GM21515 (cell line): ENCODE measurements at regions not wholly inside any gene's neighbourhood (a gene's known extent, or its start where the extent isn't known, plus 50 kb on each side); places are given as distances from the start of the nearest gene placed in this dataset.

Experiments
- ATAC-seq: cut with Tn5 transposase; IDR thresholded peaks from one replicate; pipeline ENCODE4 v1.9.1; 2021; ENCODE audit not compliant: unreplicated experiment

DNA sequence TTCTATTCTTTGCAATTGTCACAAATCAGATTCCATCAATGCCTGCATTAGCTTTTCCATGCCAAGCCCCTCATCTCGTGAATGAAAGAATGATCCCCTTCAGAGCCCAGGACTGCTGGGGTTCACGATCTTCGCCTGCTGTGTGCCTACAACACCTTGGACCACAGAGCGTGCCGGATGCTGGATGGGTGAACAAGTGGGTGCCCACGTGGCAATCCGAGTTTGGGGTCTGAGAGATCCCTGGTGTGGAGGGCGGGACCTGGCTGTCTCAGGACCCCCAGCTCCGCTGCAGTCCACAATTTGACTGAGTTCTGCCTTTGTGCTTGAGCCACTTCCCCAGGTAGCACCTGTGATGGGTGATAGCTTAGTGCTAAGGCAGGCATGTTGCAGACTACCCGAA lies 317.0 kb downstream of the GALR1 start:
- no peak for ATAC-seq

DNA sequence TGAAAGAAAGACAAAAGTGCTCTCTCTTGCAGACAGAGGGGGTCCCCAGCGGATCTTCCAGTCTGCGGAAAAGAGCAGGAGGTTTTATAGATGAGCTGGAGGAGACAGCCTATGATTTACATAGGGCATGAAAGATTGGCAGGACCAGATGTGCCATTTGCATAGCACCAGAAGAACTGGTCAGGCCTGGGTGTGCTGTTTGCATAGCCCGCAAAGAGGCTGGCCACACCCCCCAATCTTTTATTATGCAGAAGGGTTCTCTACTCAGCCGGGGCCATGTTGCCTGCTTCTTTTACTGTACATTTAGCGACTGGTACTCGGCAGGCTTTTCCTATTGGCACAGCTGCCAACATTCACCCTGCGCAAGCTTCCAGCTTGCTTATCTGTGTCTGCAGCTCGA lies 317.6 kb downstream of the GALR1 start:
- ATAC-seq: no peak

DNA sequence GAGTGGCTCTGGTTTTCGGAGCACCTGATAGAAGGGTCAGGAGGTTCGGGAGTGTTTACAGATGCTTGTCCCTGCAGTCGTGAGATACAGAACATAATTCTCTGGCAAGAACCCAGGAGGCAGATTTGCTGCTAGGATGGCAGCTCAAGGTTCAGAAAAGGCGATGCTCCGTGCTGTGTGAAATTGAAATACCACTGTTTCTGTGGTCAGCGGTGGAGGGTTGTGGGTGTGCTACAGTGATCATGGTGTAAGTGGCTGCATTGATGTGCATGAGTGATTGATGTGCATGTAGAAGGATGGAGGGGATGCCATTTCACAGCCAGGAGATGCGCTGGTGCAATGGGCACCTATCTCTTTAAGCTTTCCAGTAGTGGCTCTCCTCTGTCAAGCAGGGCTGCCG lies 322.1 kb downstream of the GALR1 start:
- ATAC-seq: no peak

DNA sequence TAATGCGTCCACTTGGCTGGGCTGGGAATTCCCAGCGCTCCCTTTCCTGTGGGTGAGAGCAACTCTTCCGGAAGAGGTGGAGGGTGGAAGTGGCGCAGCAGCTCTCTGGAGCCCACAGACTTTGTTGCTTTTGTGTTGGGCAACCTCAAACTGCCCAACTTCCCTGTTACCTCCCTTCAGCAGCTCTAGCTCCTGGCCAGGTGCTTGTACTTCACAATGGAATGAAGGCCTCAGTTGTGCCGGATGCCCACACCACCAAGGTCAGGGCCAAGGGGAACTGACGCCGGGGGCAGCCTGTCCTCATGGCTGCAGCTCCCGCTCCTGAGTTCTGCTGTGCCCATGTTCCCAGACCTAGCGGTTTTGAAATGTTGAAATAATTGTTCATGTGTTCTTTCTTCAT lies 322.9 kb downstream of the GALR1 start:
- no peak for ATAC-seq

DNA sequence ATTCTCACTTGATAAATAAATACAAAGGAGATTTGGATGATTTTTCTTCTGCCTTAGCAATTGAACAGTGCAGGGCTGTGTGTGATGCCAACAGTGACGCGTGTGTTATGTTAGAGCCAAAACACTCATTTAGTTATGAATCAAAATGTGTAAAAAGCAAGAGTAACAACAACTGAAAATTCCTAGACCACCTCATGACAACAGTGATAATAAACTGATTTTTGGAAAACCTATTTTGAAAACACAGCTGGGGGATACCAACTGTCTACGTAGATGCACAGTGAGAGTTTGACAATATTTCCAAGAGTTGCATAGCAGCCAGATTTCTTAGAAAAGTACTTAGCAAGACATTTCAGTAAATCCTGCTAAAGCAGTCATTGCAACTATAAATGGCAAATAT lies 323.9 kb downstream of the GALR1 start:
- no peak for ATAC-seq

DNA sequence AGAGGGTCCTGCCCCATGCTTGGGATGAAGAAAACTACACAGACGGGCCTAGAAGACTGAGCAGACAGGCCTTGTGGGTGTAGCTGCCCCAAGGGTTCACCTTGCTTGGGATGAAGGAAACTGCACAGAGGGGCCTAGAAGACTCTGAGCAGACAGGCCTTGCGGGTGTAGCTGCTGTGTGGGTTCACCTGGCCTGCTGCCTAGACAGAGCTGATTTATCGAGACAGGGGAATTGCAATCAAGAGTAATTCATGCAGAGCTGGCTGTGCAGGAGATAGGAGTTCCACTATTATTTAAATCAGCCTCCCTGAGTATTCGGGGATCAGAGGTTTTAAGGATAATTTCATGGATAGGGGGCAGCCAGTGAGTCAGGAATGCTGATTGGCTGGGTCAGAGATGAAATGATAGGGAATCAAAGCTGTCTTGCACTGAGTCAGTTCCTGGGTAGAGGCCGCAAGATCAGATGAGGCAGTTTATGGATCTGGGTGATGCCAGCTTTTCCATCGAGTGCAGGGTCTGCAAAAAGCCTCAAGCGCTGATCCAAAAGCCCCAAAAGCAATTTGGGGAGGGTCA lies 341.4 kb downstream of the GALR1 start:
- no peak for ATAC-seq

DNA sequence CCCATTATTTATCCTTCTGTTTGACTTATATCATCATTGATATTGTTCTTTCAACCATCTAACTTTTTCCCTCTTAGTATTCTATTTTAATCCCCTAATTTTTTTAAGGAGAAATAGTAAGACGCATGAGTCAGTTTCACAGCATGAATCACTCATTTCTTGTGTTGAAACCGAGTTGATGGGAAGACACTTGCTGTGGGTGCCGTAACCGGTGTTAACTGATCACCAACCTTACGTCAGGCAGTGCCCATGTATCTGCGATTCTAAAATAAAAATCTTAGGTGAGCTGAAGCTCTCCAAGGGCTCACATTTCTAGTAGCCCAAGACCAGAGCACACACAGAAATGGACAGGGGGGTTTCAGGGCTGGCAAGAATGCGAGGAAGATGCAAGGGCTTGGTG lies 348.1 kb downstream of the GALR1 start:
- ATAC-seq: no peak

DNA sequence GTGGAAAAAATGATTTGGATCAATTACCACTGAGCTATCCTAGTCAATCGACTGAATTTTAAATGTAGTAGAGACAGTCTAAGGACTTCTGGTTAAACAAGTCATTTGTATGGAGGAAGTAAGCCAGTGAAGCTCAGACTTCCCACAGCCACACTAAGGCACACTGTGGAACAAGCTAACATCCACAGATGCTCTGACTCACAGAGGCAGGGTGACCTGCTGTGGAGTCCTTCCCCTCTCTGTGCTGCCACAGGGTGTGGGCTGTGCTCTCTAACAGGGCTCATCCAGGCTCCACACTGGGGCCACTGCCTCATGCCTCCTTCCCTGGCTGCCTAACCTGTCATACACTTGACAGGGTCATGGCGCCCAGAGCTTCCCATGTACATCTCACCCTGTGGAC lies 351.0 kb downstream of the GALR1 start:
- ATAC-seq: no peak

DNA sequence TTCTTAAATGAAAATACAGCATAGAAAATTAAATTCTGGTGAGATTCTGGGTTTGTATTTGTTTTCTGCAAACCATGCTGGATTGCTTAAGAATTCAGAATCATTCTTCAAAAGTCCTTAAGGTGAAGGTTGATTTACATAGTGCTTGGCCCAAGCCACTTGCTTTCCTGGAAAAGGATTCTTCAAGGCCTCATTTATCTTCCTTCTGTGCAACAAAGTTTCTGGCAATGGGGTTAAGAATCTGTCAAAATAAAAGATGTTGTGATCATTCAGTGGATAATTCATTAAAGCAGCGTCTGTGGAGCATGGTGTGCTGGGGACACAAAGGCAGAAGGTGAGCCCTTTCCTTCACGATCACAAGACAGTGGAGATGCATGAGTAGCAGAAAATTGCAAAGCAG lies 351.9 kb downstream of the GALR1 start:
- no peak for ATAC-seq

DNA sequence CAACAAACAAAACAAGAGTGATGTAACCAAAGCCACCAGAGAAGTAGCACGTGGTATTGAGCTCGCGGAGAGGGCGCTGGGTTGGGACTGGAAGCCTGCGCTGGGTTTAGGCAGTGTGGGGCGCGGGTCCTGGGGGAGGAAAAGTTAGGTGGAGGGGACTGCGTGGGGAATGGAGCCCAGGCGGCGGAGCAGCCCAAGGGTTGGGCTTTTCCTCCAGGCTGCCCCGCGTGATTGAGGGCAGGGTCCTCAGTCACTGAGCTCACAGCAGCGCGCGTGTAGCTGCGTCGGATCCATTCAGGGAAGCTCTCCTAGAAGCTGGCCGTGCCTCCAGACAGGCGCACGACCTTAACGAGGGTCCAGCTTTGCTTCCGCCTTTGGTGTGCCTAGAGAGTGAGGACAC lies 357.4 kb downstream of the GALR1 start:
- no peak for ATAC-seq

DNA sequence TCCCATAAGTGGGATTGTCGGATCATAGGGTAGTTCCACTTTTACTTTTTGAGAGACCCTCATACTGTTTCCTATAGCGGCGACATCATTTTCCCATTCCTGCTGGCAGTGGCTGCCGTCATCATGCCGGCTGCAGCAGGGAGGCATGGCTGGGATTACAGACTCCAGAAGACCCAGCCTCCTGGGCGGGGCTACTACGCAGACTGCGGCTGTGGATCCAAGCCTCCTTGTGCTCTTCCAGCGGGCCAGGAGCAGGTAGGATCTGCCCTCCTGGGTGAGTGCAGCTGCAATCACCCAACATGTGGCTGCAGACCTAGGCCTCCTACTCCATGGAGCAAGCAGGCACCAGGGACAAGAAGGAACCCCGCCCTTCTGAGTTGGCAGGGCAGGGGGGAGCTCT lies 359.2 kb downstream of the GALR1 start:
- ATAC-seq: no peak

DNA sequence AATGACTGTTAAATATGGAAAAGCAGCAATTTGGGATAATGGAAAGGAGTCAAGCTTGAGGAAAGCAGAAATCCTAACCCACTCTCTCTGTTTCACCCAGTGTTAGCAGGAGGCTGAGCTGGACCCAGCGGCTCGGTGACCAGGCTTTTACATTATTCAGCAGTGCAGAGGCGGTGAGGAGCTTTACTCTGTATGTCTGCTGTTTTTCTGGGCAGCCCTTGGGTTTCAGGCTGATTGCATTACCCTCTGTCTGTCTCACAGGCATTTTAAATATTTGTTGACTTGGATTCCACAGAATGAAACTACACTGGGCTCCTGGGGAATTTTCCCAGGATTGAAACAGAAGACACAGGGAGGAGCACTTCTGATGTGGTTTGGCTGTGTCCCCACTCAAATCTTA lies 368.0 kb downstream of the GALR1 start:
- ATAC-seq: no peak

DNA sequence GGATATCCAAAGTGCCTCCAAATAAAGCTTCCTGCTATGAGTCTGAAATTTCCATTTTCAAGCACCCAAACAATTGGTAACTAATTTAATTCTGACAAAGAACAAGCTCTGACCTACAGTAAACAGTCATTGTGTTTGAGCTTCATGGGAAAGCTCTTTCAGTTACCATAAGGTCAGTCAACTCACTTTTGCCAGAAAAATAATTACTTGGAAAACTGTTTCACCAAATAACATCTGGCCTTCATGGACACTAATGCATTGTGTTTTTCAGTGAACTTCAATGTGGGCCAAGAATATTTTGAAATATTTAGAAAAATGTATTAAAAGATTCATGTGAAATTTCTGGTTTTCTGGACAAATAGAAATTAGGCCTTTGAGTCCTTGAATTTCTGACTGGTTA lies 369.9 kb downstream of the GALR1 start:
- ATAC-seq: no peak

DNA sequence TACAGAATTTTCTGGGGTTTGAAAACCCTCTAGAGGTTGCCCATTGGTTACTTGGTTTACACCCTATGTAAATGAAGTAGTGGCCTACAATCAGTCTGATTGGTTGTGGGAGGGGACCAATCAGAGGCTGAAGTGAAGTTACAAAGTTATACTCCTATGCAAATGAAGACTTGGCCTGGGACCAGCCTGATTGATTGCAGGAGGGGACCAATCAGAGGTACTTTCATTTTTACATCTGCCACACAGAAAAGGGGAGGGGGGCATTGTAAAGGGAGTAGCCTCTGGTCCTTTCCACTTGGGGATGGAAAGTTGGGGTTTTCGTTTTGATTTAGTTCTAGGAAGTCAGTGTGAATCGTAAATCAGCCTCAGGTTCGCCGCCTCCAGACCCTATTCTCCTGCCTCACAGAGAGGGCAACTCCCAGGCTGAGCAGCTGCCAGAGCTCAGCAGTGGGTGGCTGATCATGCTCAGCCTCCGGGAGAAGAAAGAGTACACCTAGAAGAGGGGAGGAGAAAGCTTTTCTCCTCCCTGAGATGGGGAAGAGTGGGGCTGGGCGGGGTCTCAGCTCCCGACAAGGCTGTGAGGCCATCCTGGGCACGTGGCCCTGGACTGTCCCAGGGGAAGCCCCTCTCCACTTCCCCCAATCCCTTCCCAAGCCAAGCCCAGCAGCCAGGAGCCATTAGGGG lies 372.5 kb downstream of the GALR1 start:
- no peak for ATAC-seq

DNA sequence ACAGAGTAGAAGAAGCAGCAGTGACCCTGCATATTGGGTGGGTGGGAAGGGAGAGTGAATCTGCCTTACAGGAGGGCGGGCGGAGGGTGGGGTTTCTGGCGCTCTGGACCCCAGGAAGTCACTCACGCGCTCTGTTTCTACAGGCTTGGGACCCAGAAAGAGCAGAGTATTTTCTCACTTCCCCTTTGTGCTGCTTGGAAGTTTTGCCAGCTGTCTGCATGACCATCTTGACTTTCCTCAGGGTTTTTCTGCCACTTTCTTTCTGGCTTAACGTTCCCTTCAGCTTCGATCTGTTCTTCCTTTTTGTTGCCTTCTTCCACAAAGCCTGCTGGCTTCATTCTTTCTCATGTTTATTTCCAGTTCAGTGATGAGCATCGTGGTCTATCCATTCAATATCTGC lies 383.1 kb downstream of the GALR1 start:
- peak; percentile 73 for ATAC-seq

DNA sequence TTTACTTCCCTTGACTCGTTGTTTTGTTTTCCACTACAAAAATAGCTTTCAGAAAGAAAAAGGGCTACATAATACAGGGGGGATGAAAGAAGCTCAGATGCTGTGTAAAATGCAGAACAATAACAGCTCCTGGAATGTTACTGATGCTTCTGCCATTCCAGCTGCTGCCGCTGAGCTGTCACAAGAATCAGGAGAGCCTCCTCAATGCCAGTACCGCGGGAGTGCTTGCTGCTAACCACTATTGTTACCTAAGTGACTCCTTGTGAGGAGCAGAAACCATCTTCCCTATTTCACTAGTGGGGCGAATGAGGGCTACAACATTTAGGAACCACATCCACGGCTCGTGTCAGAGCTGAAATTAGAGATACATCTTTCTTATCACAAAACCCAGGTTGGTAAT lies 384.8 kb downstream of the GALR1 start:
- ATAC-seq: no peak

DNA sequence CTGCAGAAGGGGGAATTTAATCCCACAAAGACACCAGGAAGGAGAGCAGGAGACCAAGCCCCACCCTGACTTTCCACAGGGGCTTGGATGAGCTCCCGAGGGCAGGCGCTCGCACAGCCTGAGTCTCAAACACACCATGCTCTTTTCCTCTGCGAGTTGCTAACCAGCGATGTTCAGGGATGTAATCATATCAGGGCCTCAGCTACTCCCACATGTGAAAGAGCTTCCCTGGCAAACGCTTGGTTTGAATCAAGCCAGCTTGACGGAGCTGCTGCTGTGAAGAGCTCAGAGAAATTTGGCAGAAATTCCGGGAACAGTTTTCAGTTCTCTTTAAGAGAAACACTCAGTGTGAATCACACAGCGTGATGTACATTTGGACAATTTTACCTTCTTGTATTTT lies 385.8 kb downstream of the GALR1 start:
- no peak for ATAC-seq

DNA sequence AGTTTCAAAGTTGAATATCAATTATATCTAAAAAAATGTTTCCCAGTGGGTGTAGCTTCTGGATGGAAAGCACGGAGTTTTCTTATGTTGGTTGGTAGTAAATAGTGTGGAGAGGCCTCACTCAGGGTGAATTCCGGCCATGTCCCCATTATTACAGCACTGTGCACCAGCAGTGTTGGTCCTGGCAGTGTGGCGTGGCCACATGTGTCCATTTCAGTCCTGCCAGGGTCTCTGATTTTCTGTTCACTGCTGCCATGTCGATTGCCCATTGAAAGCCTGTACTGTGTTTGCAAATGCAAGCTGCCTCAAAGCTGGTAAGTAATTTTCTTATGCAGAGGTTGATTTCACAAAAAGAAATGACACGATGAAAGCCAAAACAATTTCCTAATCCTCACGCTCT lies 386.2 kb downstream of the GALR1 start:
- no peak for ATAC-seq

DNA sequence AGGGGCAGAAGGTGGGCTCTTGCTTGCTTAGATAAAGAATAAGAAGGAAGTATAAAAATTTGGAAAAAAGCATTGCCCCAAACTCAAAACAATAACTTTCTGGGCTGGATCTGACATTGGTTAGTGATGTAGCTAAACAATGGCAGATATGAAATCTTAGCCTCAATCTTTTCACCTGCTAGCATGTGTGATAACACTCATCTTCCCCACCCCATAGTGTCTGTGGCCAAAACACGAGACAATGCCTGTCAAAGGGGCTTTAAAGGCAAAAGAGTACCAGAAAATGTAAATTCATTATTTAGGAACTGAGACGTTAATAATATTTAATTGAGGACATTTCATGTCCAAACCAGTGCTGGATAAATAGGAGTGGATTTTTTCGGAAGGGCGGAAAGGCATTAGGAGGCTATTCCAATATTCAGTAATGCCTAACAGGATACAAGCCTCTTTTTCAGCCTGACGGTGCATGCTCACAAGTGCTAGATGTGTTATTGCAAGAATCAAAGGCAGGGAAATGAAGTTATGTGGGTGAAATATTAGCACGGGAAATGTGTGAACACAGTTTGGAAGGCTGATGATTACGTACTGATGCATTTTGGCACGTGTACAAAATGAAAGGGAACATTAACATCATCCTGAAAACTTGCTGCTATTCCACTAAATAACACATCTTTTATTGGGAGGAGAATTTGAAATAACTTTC lies 395.7 kb downstream of the GALR1 start:
- ATAC-seq: no peak

DNA sequence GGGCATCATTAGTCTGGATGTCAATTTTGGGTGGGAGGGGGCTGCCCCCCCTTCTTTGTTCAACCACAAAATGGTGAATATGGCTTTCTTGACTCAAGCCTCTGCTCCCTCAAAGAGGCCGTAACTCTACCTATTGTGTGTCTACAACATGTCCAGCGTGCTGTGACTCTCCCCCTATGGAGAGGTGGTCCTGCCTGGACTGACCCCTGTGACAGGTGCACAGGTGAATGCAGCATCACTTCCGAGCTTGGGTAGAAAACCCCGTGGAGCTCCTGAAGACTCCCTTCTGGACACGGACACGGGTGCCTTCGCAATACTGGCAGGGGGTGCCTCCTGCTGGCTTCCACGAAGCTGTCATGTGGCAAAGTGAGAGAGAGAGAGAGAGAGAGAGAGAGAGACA lies 397.8 kb downstream of the GALR1 start:
- no peak for ATAC-seq

DNA sequence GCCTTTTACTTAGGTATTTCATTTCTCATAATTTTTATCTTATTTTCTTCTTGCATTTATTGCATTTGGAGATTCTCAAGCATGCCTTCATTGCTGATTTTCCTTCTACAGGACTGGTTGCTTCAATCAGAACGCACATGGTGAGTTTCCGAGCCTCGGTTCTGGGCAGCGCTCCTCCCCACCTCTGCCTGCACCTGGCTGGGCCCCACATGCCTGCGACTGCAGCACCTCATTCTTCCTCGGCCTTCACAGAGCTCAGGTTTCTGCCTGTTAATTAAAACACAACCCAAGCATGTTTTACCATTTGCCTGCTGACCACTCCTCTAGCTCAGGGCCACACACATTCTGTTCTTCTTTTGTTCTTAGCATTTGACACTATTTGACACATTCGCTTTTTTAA lies 398.8 kb downstream of the GALR1 start:
- ATAC-seq: no peak

DNA sequence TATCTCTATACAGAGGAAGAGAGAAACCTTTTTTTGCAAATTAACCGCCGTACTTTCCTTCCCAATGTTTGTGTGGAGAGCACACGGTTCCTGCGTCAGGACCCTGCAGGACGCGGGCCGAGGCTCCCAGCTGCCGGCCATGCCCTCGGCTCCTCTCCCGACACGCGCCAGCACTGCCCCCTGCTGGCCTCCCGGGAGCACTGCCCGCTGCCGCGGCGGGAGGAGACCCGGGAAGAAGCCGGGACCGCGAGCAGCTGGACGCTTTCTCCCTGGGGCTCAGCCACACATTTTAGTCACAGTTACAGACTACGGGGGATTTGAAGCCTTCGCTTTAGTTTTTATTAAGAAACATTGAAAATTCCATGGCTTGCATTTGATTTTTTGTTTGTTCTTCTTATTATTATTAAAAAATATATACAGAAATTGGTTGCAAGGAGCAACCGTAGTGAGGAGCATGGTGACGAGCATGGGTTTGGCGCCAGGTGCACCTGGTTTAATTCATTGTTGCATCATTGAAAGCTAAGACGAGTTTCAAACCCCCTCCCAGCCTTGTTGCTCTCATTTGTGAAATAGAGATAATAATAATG lies 401.2 kb downstream of the GALR1 start:
- peak; percentile 84 for ATAC-seq
